ENCODE measurements at regions not wholly inside any gene's neighbourhood (a gene's known extent, or its start where the extent isn't known, plus 50 kb on each side); places are given as distances from the start of the nearest gene placed in this dataset.

DNA sequence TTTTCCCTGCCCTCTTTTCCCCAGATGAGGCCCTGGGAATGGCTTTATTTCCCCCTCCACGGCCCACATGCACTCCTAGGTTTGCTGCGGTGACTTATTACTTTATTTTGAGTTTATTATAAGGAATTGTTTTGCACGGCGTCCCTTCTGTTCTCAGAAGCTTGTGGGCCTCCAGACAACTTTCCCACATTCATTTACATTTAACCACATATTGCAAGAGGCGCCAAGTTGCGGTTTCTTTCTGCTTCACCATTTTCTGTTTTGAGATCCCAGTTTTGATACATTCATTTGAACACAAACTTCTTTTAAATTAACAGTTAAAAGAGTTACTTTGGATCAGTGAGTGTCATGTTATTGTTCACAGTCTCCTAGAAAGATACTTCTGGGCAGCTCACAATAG, 532.5 kb upstream of the MGMT start:
- TF ChIP-seq EP300 (IDR thresholded peaks at IDR 0.05; ENCODE audit: low read length) = no peak
- TF ChIP-seq, protein P1, sequence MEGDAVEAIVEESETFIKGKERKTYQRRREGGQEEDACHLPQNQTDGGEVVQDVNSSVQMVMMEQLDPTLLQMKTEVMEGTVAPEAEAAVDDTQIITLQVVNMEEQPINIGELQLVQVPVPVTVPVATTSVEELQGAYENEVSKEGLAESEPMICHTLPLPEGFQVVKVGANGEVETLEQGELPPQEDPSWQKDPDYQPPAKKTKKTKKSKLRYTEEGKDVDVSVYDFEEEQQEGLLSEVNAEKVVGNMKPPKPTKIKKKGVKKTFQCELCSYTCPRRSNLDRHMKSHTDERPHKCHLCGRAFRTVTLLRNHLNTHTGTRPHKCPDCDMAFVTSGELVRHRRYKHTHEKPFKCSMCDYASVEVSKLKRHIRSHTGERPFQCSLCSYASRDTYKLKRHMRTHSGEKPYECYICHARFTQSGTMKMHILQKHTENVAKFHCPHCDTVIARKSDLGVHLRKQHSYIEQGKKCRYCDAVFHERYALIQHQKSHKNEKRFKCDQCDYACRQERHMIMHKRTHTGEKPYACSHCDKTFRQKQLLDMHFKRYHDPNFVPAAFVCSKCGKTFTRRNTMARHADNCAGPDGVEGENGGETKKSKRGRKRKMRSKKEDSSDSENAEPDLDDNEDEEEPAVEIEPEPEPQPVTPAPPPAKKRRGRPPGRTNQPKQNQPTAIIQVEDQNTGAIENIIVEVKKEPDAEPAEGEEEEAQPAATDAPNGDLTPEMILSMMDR (IDR thresholded peaks at IDR 0.05 in 2 of 3, conservative IDR thresholded peaks at IDR 0.05 in 1 of 3; ENCODE audit: insufficient read depth in 2 of 3, low read depth in 1 of 3, low read length in 3 of 3) = no peak
- no peak for TF ChIP-seq EZH2 (IDR thresholded peaks at IDR 0.05; ENCODE audit: borderline replicate concordance, low read depth, low read length)
- TF ChIP-seq YY1 (IDR thresholded peaks at IDR 0.05; ENCODE audit: borderline replicate concordance in 1 of 3, control insufficient read depth in 1 of 3, extremely low read depth in 1 of 3, insufficient read depth in 3 of 3, insufficient read length in 1 of 3, insufficient replicate concordance in 2 of 3, low read depth in 1 of 3, low read length in 2 of 3) = no peak
- no peak for TF ChIP-seq CHD2 (IDR thresholded peaks at IDR 0.05; ENCODE audit: low read depth, low read length)
- TF ChIP-seq KDM1A (IDR thresholded peaks at IDR 0.05) = no peak
- TF ChIP-seq HLTF (IDR thresholded peaks at IDR 0.05) = no peak
- TF ChIP-seq, protein P2, sequence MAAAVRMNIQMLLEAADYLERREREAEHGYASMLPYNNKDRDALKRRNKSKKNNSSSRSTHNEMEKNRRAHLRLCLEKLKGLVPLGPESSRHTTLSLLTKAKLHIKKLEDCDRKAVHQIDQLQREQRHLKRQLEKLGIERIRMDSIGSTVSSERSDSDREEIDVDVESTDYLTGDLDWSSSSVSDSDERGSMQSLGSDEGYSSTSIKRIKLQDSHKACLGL (CRISPR knock-in tag; IDR thresholded peaks at IDR 0.05; ENCODE audit: borderline replicate concordance, poor library complexity, severe bottlenecking) = no peak
- TF ChIP-seq LARP7 (IDR thresholded peaks at IDR 0.05) = no peak
- TF ChIP-seq, protein P3, sequence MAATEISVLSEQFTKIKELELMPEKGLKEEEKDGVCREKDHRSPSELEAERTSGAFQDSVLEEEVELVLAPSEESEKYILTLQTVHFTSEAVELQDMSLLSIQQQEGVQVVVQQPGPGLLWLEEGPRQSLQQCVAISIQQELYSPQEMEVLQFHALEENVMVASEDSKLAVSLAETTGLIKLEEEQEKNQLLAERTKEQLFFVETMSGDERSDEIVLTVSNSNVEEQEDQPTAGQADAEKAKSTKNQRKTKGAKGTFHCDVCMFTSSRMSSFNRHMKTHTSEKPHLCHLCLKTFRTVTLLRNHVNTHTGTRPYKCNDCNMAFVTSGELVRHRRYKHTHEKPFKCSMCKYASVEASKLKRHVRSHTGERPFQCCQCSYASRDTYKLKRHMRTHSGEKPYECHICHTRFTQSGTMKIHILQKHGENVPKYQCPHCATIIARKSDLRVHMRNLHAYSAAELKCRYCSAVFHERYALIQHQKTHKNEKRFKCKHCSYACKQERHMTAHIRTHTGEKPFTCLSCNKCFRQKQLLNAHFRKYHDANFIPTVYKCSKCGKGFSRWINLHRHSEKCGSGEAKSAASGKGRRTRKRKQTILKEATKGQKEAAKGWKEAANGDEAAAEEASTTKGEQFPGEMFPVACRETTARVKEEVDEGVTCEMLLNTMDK (IDR thresholded peaks at IDR 0.05; ENCODE audit: borderline replicate concordance, insufficient read depth, low read depth, low read length, poor library complexity, severe bottlenecking) = no peak
- no peak for TF ChIP-seq POLR2A (conservative IDR thresholded peaks at IDR 0.05)
- TF ChIP-seq, protein P4, sequence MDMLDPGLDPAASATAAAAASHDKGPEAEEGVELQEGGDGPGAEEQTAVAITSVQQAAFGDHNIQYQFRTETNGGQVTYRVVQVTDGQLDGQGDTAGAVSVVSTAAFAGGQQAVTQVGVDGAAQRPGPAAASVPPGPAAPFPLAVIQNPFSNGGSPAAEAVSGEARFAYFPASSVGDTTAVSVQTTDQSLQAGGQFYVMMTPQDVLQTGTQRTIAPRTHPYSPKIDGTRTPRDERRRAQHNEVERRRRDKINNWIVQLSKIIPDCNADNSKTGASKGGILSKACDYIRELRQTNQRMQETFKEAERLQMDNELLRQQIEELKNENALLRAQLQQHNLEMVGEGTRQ (CRISPR knock-in tag; IDR thresholded peaks at IDR 0.05) = no peak
- no peak for TF ChIP-seq ELF4 (CRISPR knock-in tag; IDR thresholded peaks at IDR 0.05)

All from K562 (cell line).